ENCODE measurements at regions not wholly inside any gene's neighbourhood (a gene's known extent, or its start where the extent isn't known, plus 50 kb on each side); places are given as distances from the start of the nearest gene placed in this dataset.

DNA sequence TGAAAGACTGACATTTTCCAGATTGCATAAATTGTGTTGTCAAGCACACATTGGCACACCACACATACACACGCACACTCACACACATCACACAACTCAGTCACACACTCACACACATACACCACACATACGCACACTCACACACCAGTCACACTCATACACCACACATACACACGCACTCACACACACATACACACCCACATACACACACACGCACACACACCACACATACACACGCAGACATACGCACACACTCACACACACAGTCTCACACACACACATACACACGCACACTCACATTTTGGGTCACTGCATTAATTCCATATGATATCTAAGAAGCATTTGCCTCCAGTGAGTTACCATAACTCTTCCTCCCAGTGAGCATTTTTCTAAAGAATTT is 578.3 kb upstream of the FRG1 start:
- TF ChIP-seq, protein P1, sequence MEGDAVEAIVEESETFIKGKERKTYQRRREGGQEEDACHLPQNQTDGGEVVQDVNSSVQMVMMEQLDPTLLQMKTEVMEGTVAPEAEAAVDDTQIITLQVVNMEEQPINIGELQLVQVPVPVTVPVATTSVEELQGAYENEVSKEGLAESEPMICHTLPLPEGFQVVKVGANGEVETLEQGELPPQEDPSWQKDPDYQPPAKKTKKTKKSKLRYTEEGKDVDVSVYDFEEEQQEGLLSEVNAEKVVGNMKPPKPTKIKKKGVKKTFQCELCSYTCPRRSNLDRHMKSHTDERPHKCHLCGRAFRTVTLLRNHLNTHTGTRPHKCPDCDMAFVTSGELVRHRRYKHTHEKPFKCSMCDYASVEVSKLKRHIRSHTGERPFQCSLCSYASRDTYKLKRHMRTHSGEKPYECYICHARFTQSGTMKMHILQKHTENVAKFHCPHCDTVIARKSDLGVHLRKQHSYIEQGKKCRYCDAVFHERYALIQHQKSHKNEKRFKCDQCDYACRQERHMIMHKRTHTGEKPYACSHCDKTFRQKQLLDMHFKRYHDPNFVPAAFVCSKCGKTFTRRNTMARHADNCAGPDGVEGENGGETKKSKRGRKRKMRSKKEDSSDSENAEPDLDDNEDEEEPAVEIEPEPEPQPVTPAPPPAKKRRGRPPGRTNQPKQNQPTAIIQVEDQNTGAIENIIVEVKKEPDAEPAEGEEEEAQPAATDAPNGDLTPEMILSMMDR (conservative IDR thresholded peaks at IDR 0.05; ENCODE audit: low read depth, low read length), result no peak
- TF ChIP-seq POLR2A (IDR thresholded peaks at IDR 0.05; ENCODE audit: low read depth, low read length), result no peak
- TF ChIP-seq RCOR1 (IDR thresholded peaks at IDR 0.05; ENCODE audit: insufficient replicate concordance, low read length), result no peak
- TF ChIP-seq FOS (IDR thresholded peaks at IDR 0.05; ENCODE audit: low read depth, low read length), result no peak
- TF ChIP-seq CHD1 (IDR thresholded peaks at IDR 0.05; ENCODE audit: low read depth, low read length), result no peak
- TF ChIP-seq CEBPB (IDR thresholded peaks at IDR 0.05; ENCODE audit: low read depth, low read length), result no peak
- TF ChIP-seq MAZ (IDR thresholded peaks at IDR 0.05; ENCODE audit: borderline replicate concordance, low read depth, low read length), result no peak
- TF ChIP-seq, protein P2, sequence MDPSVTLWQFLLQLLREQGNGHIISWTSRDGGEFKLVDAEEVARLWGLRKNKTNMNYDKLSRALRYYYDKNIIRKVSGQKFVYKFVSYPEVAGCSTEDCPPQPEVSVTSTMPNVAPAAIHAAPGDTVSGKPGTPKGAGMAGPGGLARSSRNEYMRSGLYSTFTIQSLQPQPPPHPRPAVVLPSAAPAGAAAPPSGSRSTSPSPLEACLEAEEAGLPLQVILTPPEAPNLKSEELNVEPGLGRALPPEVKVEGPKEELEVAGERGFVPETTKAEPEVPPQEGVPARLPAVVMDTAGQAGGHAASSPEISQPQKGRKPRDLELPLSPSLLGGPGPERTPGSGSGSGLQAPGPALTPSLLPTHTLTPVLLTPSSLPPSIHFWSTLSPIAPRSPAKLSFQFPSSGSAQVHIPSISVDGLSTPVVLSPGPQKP (IDR thresholded peaks at IDR 0.05; ENCODE audit: borderline replicate concordance, low read depth, low read length), result no peak
- TF ChIP-seq BHLHE40 (IDR thresholded peaks at IDR 0.05; ENCODE audit: low read depth, low read length), result no peak
- no peak for TF ChIP-seq RAD21 (IDR thresholded peaks at IDR 0.05; ENCODE audit: low read length)
- TF ChIP-seq MXI1 (IDR thresholded peaks at IDR 0.05; ENCODE audit: borderline replicate concordance, low read depth, low read length), result no peak
- TF ChIP-seq, protein P3, sequence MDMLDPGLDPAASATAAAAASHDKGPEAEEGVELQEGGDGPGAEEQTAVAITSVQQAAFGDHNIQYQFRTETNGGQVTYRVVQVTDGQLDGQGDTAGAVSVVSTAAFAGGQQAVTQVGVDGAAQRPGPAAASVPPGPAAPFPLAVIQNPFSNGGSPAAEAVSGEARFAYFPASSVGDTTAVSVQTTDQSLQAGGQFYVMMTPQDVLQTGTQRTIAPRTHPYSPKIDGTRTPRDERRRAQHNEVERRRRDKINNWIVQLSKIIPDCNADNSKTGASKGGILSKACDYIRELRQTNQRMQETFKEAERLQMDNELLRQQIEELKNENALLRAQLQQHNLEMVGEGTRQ (IDR thresholded peaks at IDR 0.05; ENCODE audit: low read depth, low read length), result no peak

Data from IMR-90 (cell line).